Ovary (tissue), 7 donors: ENCODE measurements at regions not wholly inside any gene's neighbourhood (a gene's known extent, or its start where the extent isn't known, plus 50 kb on each side); places are given as distances from the start of the nearest gene placed in this dataset.

ENCODE experiments used
- DNase-seq, 5 donors: peaks; one replicate each; pipeline ENCODE4 v3.0.0-alpha.2; 2019 to 2020
- H3K27ac ChIP-seq, 2 donors: fragments of 200-600 bp; one replicate each; pipeline versions ENCODE4 v1.5.1 to v1.8.0; 2019 to 2022
- H3K27me3 ChIP-seq: fragments of 200-600 bp; one replicate; pipeline ENCODE4 v1.8.0; 2022
- H3K36me3 ChIP-seq: fragments of 200-600 bp; sonication (generic); one replicate; pipeline ENCODE4 v1.5.1; 2019
- H3K4me1 ChIP-seq: one replicate; pipeline ENCODE4 v1.8.1; 2013; ENCODE audit warnings: mild to moderate bottlenecking, moderate library complexity; ENCODE audit not compliant: insufficient read depth
- H3K4me3 ChIP-seq: fragments of 200-600 bp; sonication (generic); one replicate; pipeline ENCODE4 v1.5.1; 2017
- H3K9me3 ChIP-seq, 2 donors: fragments of 200-600 bp in 1 of 2; sonication (generic) in 1 of 2; one replicate each; pipeline versions ENCODE4 v1.5.1 to v1.8.1; 2013 to 2019; ENCODE audit warnings: mild to moderate bottlenecking in 1 of 2, moderate library complexity in 1 of 2
- CTCF ChIP-seq, 3 donors: fragments of 450-650 bp in 2 of 3; fragments of 200-600 bp in 1 of 3; IDR thresholded peaks; one replicate each; pipeline versions ENCODE4 v1.5.1 to v1.8.0; 2016 to 2022; ENCODE audit warnings: antibody characterized with exemption in 3 of 3, mild to moderate bottlenecking in 1 of 3
- EP300 ChIP-seq: sonication (generic); formaldehyde crosslinking; IDR thresholded peaks from one replicate; pipeline ENCODE4 v1.6.1; 2017; ENCODE audit warnings: antibody characterized with exemption
- POLR2A ChIP-seq: fragments of 450-650 bp; IDR thresholded peaks from one replicate; pipeline ENCODE4 v1.6.1; 2017; ENCODE audit warnings: antibody characterized with exemption, mild to moderate bottlenecking, moderate library complexity
- WGBS, 3 donors: extraction: QIAGEN DNeasy Blood & Tissue Kit in 1 of 3; methylation state at CpG; one replicate each; pipeline versions ENCODE4 v1.1.5 to v1.1.7; 2013 to 2017; 5-methylcytosine and 5-hydroxymethylcytosine counted together
- intact Hi-C, 4 donors: fragments of 100-400 bp; cut with DNase I; formaldehyde crosslinking; loops; one replicate each; pipeline versions ENCODE4 v1.11.0 to v1.15.1; 2022 to 2023
- donor health status: DM: no; HTN: no; CAD: no; lungs with moderate emphysema.
- donor health status: DM: no; HTN: no; CAD: no.
- donor health status: Bipolar disorder and iron deficiency.
- donor health status: DM: no; HTN: no; CAD: no.
- donor health status: DM: yes; HTN: yes; CAD: no.

GRCh38 chr5:107232293-107232692 is 438.4 kb downstream of the EFNA5 start:
- DNase-seq = no peak
- Histone ChIP-seq H3K9me3 (no peaks in the 10 kb centered on the region), H3K27ac (no peak overlapping the region), H3K36me3 (no peaks in the 10 kb centered on the region), H3K27me3 (no peaks in the 10 kb centered on the region), H3K4me3 (no peak overlapping the region), H3K4me1 (no peaks in the 10 kb centered on the region)
- intact Hi-C loops = no loop called here
- 51 to 67% (median 66%) methylated on average over 1 of the region's 1 CpG for WGBS, 3 donors
- TF ChIP-seq POLR2A (no peak), CTCF (IDR thresholded peaks at IDR 0.05) (no peak), EP300 (no peak)

GRCh38 chr5:107231191-107231590 is 439.5 kb downstream of the EFNA5 start:
- Histone ChIP-seq H3K27ac (no peak overlapping the region), H3K36me3 (no peaks in the 10 kb centered on the region), H3K27me3 (no peaks in the 10 kb centered on the region), H3K9me3 (no peaks in the 10 kb centered on the region), H3K4me3 (no peak overlapping the region), H3K4me1 (no peaks in the 10 kb centered on the region)
- 38 to 47% (median 44%) methylated on average over 1 of the region's 1 CpG for WGBS, 3 donors
- intact Hi-C loops = no loop called here
- TF ChIP-seq POLR2A = no peak
- no peak for DNase-seq

GRCh38 chr5:107230367-107230766 is 440.4 kb downstream of the EFNA5 start:
- no peaks in the 10 kb centered on the region for H3K27me3 ChIP-seq
- H3K9me3 ChIP-seq = no peaks in the 10 kb centered on the region
- TF ChIP-seq EP300 = no peak
- no peak for TF ChIP-seq POLR2A
- no peak for TF ChIP-seq CTCF (IDR thresholded peaks at IDR 0.05)
- intact Hi-C loops = no loop called here
- 91 to 95% (median 94%) methylated on average over 3 of the region's 3 CpGs for WGBS, 3 donors
- H3K36me3 ChIP-seq = no peaks in the 10 kb centered on the region
- H3K4me1 ChIP-seq = no peaks in the 10 kb centered on the region
- H3K27ac ChIP-seq = no peak overlapping the region
- H3K4me3 ChIP-seq = no peak overlapping the region
- no peak for DNase-seq

GRCh38 chr5:107228226-107228625 is 442.5 kb downstream of the EFNA5 start:
- intact Hi-C loops = no loop called here
- no peaks in the 10 kb centered on the region for H3K9me3 ChIP-seq
- no peak for DNase-seq
- H3K4me3 ChIP-seq = no peak overlapping the region
- H3K36me3 ChIP-seq = no peaks in the 10 kb centered on the region
- no peaks in the 10 kb centered on the region for H3K27me3 ChIP-seq
- no peak overlapping the region for H3K27ac ChIP-seq
- no peak for TF ChIP-seq POLR2A
- no peak for TF ChIP-seq EP300
- no peak for TF ChIP-seq CTCF (IDR thresholded peaks at IDR 0.05)
- H3K4me1 ChIP-seq = no peaks in the 10 kb centered on the region
- 93 to 96% (median 95%) methylated on average over 2 of the region's 2 CpGs for WGBS, 3 donors

GRCh38 chr5:107224272-107224671 is 446.5 kb downstream of the EFNA5 start:
- 56 to 59% (median 58%) methylated on average over 1 of the region's 1 CpG for WGBS, 3 donors
- H3K4me1 ChIP-seq = no peaks in the 10 kb centered on the region
- intact Hi-C loops = no loop called here
- no peaks in the 10 kb centered on the region for H3K27me3 ChIP-seq
- H3K36me3 ChIP-seq = no peaks in the 10 kb centered on the region
- no peak for DNase-seq
- H3K4me3 ChIP-seq = no peak overlapping the region
- no peaks in the 10 kb centered on the region for H3K9me3 ChIP-seq
- TF ChIP-seq POLR2A = no peak
- TF ChIP-seq CTCF (IDR thresholded peaks at IDR 0.05) = no peak
- TF ChIP-seq EP300 = no peak
- H3K27ac ChIP-seq = no peak overlapping the region
